AG09319 (cell line): ENCODE measurements at regions not wholly inside any gene's neighbourhood (a gene's known extent, or its start where the extent isn't known, plus 50 kb on each side); places are given as distances from the start of the nearest gene placed in this dataset.
"Not testable (repeated sequence)": the region's sequence is repeated elsewhere in the genome, so short reads cannot be mapped to it uniquely, and the experiment has no call there.

ENCODE experiments used
- DNase-seq: peaks from one replicate; pipeline ENCODE4 v3.0.0-alpha.2; 2010; ENCODE audit warnings: low read depth; ENCODE audit errors: extremely low read depth
- CTCF ChIP-seq: IDR thresholded peaks from 2 replicates; pipeline ENCODE4 v1.5.1; 2011; ENCODE audit warnings: low read depth, mild to moderate bottlenecking, inconsistent platforms, low read length, moderate library complexity

DNA sequence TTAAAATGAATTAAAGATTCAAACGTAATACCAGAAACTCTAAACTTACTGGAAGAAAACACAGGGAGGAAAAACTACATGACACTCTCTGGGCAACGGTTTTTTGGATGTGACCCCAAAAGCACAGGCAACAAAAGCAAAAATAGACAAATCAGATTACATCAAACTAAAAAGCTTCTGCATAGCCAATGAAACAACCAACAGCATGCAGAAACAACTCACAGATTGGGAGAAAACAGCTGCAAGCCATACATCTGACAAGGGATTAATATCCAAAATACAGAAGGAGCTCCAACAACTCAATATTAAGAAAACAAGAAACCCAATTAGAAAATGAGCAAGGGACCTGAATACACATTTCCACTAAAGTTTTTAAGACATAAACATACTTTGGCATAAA lies 69.2 kb upstream of the ALOX12 start:
- DNase-seq, result no peak
- TF ChIP-seq CTCF, result no peak

GRCh38 chr17:6927290-6928126 lies 68.3 kb upstream of the ALOX12 start:
- peak; percentile 55 for DNase-seq
- TF ChIP-seq CTCF, result no peak

DNA sequence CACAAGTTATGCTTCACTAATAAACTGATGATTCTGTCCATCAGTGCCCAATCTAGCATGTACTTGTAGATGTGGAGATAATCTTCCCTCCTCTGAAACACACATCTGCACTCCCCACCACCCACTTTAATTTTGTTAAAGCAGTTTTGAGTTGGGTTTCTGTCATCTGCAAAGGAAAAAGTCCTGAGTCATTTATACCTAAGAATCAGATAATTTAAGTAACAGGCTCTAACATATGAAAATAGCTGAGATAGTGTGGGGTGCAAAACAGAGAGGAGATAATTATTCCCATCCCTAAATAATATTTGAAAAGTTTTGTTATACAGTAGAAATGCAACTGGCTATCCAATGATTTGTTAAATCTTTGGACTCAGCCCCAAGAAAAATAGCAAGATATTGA lies 67.7 kb upstream of the ALOX12 start:
- no peak for TF ChIP-seq CTCF
- no peak for DNase-seq

DNA sequence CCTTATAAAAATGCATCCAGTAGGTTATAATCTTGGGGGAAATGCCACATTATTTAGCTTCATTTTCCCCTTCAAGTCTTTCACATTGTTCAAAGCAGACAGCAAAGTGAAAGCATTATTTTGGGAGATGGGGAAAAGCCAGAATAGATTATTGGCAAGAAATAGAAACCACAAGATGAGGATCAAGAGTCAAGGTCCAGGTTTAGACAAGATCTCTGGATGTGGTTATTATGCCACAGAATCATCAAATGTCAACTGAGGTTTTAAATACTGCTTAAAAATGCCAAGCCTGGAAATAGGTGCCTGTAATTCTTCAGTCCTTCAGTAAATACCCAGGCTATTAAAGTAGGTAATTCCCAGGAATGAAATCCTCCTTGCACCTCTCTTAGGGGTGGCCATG lies 65.1 kb upstream of the ALOX12 start:
- no peak for DNase-seq
- no peak for TF ChIP-seq CTCF

- not testable (repeated sequence) for DNase-seq
Observed at GRCh38 chr17:6934544-6934943, 61.3 kb upstream of the ALOX12 start.

- TF ChIP-seq CTCF, result no peak
Observed at GRCh38 chr17:6936370-6937028, 59.4 kb upstream of the ALOX12 start.

DNA sequence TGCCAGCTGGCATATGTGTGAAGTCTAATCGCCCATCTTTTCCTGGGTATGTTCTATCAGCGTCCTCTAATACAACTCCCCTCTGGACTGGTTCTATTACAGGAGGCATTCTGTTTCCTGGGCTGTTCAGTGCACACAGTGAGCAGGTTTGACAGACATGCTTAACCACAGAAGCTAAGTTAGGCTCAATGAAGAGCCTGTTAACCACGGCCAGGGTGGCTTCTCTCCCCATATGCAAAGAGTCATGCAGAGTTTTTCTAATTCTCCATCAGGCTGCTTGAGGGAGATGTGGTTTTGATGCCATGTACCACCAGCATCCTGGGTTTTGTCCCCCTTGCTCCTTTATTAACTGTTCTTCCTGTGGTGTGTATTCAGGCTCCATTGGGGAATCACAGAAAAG lies 57.2 kb upstream of the ALOX12 start:
- no peak for DNase-seq
- no peak for TF ChIP-seq CTCF

More at GRCh38 chr17:6936370-6937028, 59.4 kb upstream of the ALOX12 start:
- no peak for DNase-seq
